ENCODE measurements at regions not wholly inside any gene's neighbourhood (a gene's known extent, or its start where the extent isn't known, plus 50 kb on each side); places are given as distances from the start of the nearest gene placed in this dataset.

DNA sequence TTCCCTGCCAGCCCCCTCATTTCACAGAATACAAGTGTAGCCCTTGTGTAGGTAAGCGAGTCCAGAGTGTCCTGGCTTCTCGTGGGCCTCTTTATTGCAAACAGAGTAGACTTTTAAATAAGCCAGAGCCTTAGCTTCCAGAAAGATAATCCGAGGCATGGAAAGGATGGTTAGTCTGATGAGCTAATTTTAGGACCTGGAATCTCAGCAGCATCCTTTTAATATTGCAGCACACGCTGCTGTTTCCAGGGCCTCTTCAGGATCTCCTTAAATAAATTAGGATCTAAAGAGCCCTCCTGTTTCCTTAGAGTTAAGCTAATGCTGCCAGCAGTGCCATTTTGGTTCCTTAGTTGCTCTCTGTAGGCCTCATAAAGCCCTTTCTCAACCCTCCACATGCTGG lies 99.2 kb downstream of the RFC3 start:
- no peak for TF ChIP-seq HNF4A (conservative IDR thresholded peaks at IDR 0.05)
- TF ChIP-seq CTCF (IDR thresholded peaks at IDR 0.05; ENCODE audit: low read depth, low read length, missing input control): no peak
- no peak for TF ChIP-seq GABPA (IDR thresholded peaks at IDR 0.05 in 1 of 2, conservative IDR thresholded peaks at IDR 0.05 in 1 of 2)

Data from liver (tissue), 3 donors.